IPS-18c (cell line): ENCODE measurements at regions not wholly inside any gene's neighbourhood (a gene's known extent, or its start where the extent isn't known, plus 50 kb on each side); places are given as distances from the start of the nearest gene placed in this dataset.
"Not testable (repeated sequence)": the region's sequence is repeated elsewhere in the genome, so short reads cannot be mapped to it uniquely, and the experiment has no call there.

ENCODE experiments used
- H3K4me3 ChIP-seq: 2 replicates; pipeline ENCODE4 v1.7.0; 2013; ENCODE audit warnings: low read depth, mild to moderate bottlenecking, low read length, moderate library complexity; ENCODE audit not compliant: insufficient read depth
- H3K9me3 ChIP-seq: one replicate; pipeline ENCODE4 v1.6.1; 2013; ENCODE audit warnings: mild to moderate bottlenecking, low read length, moderate library complexity; ENCODE audit not compliant: control insufficient read depth, insufficient read depth

DNA sequence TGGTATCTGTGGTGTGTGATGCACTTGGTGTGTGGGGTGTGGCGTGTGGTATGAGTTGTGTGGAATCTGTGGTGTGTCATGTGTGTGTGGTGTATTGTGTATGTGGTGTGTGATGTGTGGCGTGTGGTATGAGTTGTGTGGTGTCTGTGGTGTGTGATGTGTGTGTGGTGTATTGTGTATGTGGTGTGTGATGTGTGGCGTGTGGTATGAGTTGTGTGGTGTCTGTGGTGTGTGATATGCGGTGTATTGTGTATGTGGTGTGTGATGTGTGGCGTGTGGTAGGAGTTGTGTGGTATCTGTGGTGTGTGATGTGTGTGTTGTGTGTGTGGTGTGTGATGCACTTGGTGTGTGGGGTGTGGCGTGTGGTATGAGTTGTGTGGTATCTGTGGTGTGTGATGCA is 271.7 kb upstream of the IRX1 start:
- not testable (repeated sequence) for H3K9me3 ChIP-seq, H3K4me3 ChIP-seq

- Histone ChIP-seq H3K4me3 (no peak overlapping the region), H3K9me3 (no peaks in the 10 kb centered on the region)
These were observed 272.5 kb upstream of the IRX1 start for GRCh38 chr5:3323144-3323543.

DNA sequence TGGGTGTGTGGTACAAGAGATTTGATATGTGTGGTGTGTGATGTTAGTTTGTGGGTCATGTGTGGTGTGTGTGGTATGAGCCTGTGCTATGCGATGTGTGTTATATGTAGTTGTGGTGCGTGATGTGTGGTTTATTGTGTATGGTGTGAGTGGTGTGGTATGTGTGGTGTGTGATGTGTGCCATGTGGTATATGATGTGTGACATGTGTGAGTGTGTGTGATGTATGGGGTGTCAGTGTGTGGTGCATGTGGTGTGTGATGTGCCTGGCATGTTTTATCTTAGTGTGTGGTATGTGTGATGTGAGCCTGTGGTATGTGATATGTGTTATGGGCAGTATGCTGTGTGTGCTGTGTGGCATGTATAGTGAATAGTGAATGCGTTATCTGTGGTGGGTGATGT is 273.0 kb upstream of the IRX1 start:
- H3K4me3 ChIP-seq: no peak overlapping the region
- no peaks in the 10 kb centered on the region for H3K9me3 ChIP-seq

- H3K4me3 ChIP-seq: no peak overlapping the region
- no peaks in the 10 kb centered on the region for H3K9me3 ChIP-seq
These were observed 273.7 kb upstream of the IRX1 start for GRCh38 chr5:3321923-3322322.

GRCh38 chr5:3321119-3321760 is 274.4 kb upstream of the IRX1 start:
- Histone ChIP-seq H3K9me3 (no peaks in the 10 kb centered on the region), H3K4me3 (no peak overlapping the region)

DNA sequence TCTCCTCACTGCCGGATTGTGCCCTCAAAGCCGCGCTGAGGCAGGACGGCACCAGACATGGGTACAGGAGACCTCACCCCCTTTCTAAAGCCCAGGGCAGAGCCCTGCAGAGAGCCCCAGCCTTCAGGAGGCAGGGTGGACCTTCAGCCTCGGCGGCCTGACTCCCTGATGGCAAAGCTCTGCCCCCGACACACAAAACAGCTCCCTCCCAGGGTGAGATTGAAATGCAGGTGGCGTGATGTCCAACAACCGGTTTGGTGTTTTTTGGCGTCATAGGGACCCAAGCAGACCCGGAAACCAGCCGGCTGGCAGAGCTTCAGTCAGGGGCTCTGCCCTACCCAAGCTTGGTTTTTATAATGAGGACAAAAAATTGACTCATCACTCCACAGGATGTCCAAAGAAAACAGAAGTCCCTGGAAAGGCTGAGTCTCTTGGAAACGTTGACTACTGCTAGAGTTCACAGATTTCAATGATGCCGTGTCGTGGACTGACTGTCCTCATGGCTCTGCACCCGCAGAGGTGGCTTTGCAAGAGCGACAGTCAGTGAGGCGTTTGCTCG is 275.2 kb upstream of the IRX1 start:
- Histone ChIP-seq H3K4me3 (no peak overlapping the region), H3K9me3 (no peaks in the 10 kb centered on the region)

- no peaks in the 10 kb centered on the region for H3K9me3 ChIP-seq
These were observed 278.4 kb upstream of the IRX1 start for GRCh38 chr5:3317051-3317795.

GRCh38 chr5:3313569-3313968 is 282.1 kb upstream of the IRX1 start:
- H3K4me3 ChIP-seq: no peak overlapping the region

More at GRCh38 chr5:3317051-3317795, 278.4 kb upstream of the IRX1 start:
- H3K4me3 ChIP-seq: no peak overlapping the region

GRCh38 chr5:3312299-3312698 is 283.3 kb upstream of the IRX1 start:
- H3K4me3 ChIP-seq: no peak overlapping the region
- no peaks in the 10 kb centered on the region for H3K9me3 ChIP-seq

More at GRCh38 chr5:3313569-3313968, 282.1 kb upstream of the IRX1 start:
- H3K9me3 ChIP-seq: no peaks in the 10 kb centered on the region

DNA sequence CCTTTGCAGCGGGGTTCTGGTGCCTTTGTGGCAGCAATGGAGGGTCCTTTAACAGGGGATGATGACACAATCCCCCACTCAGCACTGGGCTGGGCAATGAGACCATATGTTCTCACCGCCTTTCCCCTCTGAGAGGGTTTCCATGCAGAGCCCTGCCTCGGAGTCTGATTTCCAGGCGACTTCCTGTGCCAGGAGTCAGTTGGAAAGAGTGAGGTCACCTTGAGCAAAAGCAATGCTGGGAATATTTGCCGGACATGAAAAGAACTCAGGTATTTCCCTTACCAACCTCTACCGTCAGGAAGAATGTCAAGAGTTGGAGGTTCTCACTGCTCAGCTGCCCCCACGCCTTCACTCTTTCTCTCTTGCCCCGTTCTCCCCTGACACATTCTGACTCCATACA is 284.2 kb upstream of the IRX1 start:
- no peak overlapping the region for H3K4me3 ChIP-seq
- no peaks in the 10 kb centered on the region for H3K9me3 ChIP-seq

GRCh38 chr5:3310541-3311261 is 284.9 kb upstream of the IRX1 start:
- H3K4me3 ChIP-seq: no peak overlapping the region
- H3K9me3 ChIP-seq: no peaks in the 10 kb centered on the region

- Histone ChIP-seq H3K4me3 (no peak overlapping the region), H3K9me3 (no peaks in the 10 kb centered on the region)
These were observed 286.1 kb upstream of the IRX1 start for GRCh38 chr5:3309538-3309937.

DNA sequence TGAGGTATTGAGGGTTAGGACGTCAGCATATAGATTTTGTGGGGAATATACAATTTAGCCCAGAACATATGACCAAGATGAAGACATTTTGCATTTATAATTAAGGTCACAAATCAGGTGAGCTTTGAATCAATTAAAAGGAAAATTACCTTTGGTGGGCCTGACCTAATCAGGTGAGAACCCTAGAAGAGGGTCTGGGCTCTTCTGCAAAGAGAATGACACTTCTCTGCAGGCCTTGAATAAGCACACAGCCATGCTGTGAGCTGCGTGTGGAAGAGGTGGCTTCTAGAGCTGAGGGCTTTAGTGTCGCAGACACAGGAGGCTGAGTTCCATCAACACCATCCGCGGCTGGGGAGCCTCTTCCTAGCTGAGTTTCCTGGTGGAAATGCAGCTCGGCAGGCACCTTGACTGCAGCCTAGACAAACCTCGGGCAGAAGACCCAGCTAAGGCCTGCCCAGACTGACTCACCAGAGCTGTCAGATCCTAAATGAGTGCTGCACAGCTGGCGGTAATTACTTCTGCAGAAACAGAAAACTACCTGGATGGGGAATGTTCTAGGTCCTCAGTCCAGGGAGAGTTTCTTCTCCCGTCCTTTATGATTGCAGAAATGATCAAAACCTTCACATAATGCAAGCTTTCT is 287.5 kb upstream of the IRX1 start:
- no peak overlapping the region for H3K4me3 ChIP-seq
- H3K9me3 ChIP-seq: no peaks in the 10 kb centered on the region

DNA sequence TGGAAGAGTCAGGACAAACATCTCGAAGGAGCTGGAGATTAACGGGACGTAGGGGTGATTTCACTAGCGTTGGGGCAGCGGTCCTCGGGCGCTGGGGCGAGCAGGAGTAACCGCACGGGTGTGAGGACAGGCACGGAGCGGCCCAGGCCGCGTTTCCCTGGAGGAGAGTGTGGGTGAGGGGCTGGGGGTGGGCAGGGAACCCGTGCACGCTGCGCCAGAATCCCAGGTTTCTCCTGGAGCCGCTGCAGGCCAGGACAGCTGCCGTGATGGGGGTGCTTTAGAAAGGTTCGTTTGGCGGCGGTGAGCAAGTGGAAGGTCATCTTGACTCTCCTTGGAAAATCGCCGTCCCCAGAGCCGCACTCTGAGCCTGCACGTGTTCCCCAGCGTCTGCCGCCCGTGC is 290.2 kb upstream of the IRX1 start:
- Histone ChIP-seq H3K4me3 (no peak overlapping the region), H3K9me3 (no peaks in the 10 kb centered on the region)

DNA sequence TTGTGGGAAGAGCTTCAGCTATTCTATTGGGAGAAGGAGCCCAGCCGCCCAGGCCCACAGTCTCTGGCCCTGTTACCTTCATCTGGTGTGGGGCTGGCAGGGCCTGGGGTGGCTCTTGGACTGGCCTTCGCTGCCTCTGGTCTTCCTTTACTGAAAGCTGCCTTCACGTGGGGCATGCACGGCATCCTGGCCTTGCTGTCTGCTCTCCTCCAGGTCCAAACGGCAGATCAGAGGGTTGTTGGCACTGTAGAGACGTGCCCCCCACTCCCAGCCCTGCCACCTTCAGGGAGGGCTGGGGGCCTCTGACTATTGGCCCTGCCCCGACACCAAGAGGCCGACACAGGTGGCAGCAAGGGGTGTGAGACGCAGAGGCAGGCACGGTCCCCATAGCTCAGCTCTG is 291.3 kb upstream of the IRX1 start:
- Histone ChIP-seq H3K4me3 (no peak overlapping the region), H3K9me3 (no peaks in the 10 kb centered on the region)

- Histone ChIP-seq H3K4me3 (no peak overlapping the region), H3K9me3 (no peaks in the 10 kb centered on the region)
These were observed 291.9 kb upstream of the IRX1 start for GRCh38 chr5:3303777-3304176.

DNA sequence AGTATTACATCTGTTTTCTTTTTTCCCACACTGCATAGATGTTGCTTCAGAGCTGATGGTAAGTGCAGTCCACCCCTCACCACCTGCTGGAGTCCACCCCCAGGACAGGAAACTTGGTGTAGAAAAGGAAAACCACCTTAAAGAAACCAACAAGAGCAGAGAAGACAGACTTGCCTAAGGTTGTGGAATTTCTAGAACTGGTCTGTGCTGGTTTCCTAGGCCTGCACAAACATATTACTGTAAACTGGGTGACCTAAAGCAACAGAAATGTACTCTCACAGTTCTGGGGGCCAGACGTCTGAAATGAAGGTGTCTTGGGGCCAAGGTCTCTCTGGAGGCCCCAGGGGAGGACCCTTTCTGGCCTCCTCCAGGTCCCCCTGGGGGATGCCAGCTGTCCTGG is 293.4 kb upstream of the IRX1 start:
- H3K4me3 ChIP-seq: no peak overlapping the region
- no peaks in the 10 kb centered on the region for H3K9me3 ChIP-seq
